Ovary (tissue), 3 donors: ENCODE measurements at regions not wholly inside any gene's neighbourhood (a gene's known extent, or its start where the extent isn't known, plus 50 kb on each side); places are given as distances from the start of the nearest gene placed in this dataset.

Source experiments
- CTCF ChIP-seq, 3 donors: fragments of 450-650 bp in 2 of 3; fragments of 200-600 bp in 1 of 3; IDR thresholded peaks; one replicate each; pipeline versions ENCODE4 v1.5.1 to v1.8.0; 2016 to 2022; ENCODE audit warnings: antibody characterized with exemption in 3 of 3, mild to moderate bottlenecking in 1 of 3
- EP300 ChIP-seq: sonication (generic); formaldehyde crosslinking; IDR thresholded peaks from one replicate; pipeline ENCODE4 v1.6.1; 2017; ENCODE audit warnings: antibody characterized with exemption
- POLR2A ChIP-seq: fragments of 450-650 bp; IDR thresholded peaks from one replicate; pipeline ENCODE4 v1.6.1; 2017; ENCODE audit warnings: antibody characterized with exemption, mild to moderate bottlenecking, moderate library complexity
- donor health status: DM: no; HTN: no; CAD: no.

GRCh38 chr14:97166497-97166896, 369.3 kb downstream of the VRK1 start:
- TF ChIP-seq EP300 (no peak), CTCF (IDR thresholded peaks at IDR 0.05) (no peak), POLR2A (no peak)
